NCI-H1436 treated with DMSO at 0.1 percent for 48 hours (cell line): ENCODE measurements at regions not wholly inside any gene's neighbourhood (a gene's known extent, or its start where the extent isn't known, plus 50 kb on each side); places are given as distances from the start of the nearest gene placed in this dataset.
"Not testable (repeated sequence)": the region's sequence is repeated elsewhere in the genome, so short reads cannot be mapped to it uniquely, and the experiment has no call there.

Experiments used
- DNase-seq: peaks from one replicate; lab custom pipeline; 2025; lab: John Stamatoyannopoulos, UW

- no peak for DNase-seq
These were observed 75.2 kb upstream of the TOP3B start for GRCh38 chr22:22057617-22058378.

GRCh38 chr22:22056809-22057594 lies 74.4 kb upstream of the TOP3B start:
- DNase-seq, result not testable (repeated sequence)

- DNase-seq, result not testable (repeated sequence)
These were observed 70.1 kb upstream of the TOP3B start for GRCh38 chr22:22052548-22053139.

- not testable (repeated sequence) for DNase-seq
These were observed 68.4 kb upstream of the TOP3B start for GRCh38 chr22:22051032-22051431.

GRCh38 chr22:22050141-22050775 lies 67.7 kb upstream of the TOP3B start:
- no peak for DNase-seq

GRCh38 chr22:22049684-22050083 lies 67.1 kb upstream of the TOP3B start:
- DNase-seq, result no peak

- DNase-seq, result no peak
These were observed 66.5 kb upstream of the TOP3B start for GRCh38 chr22:22048981-22049531.

GRCh38 chr22:22048318-22048942 lies 65.8 kb upstream of the TOP3B start:
- no peak for DNase-seq

GRCh38 chr22:22047776-22048175 lies 65.2 kb upstream of the TOP3B start:
- DNase-seq, result no peak

- no peak for DNase-seq
These were observed 64.7 kb upstream of the TOP3B start for GRCh38 chr22:22047266-22047665.

GRCh38 chr22:22046370-22046769 lies 63.8 kb upstream of the TOP3B start:
- DNase-seq, result no peak

- peak; percentile 16 for DNase-seq
These were observed 63.2 kb upstream of the TOP3B start for GRCh38 chr22:22045571-22046335.

GRCh38 chr22:22044153-22044552 lies 61.6 kb upstream of the TOP3B start:
- DNase-seq, result no peak

- DNase-seq, result no peak
These were observed 60.9 kb upstream of the TOP3B start for GRCh38 chr22:22043296-22044078.

GRCh38 chr22:22042599-22043295 lies 60.2 kb upstream of the TOP3B start:
- DNase-seq, result no peak

- no peak for DNase-seq
These were observed 59.4 kb upstream of the TOP3B start for GRCh38 chr22:22042009-22042408.

- no peak for DNase-seq
These were observed 58.3 kb upstream of the TOP3B start for GRCh38 chr22:22040908-22041307.

- no peak for DNase-seq
These were observed 57.9 kb upstream of the TOP3B start for GRCh38 chr22:22040472-22040871.

GRCh38 chr22:22039286-22040074 lies 56.9 kb upstream of the TOP3B start:
- DNase-seq, result no peak
